Mucosa of descending colon (tissue), 3 donors: ENCODE measurements at regions not wholly inside any gene's neighbourhood (a gene's known extent, or its start where the extent isn't known, plus 50 kb on each side); places are given as distances from the start of the nearest gene placed in this dataset.

Experiments used
- ATAC-seq: fragments of 200-7000 bp; cut with Tn5 transposase; one replicate; pipeline ENCODE4 v1.9.1; 2020; ENCODE audit warnings: mild to moderate bottlenecking, moderate library complexity
- DNase-seq, 3 donors: peaks; one replicate each; pipeline ENCODE4 v3.0.0-alpha.2; 2020
- H3K36me3 ChIP-seq: fragments of 200-600 bp; one replicate; pipeline ENCODE4 v1.8.0; 2021; ENCODE audit warnings: low read depth, mild to moderate bottlenecking
- H3K4me1 ChIP-seq: fragments of 200-600 bp; one replicate; pipeline ENCODE4 v1.8.0; 2021; ENCODE audit warnings: low read depth, mild to moderate bottlenecking
- H3K4me3 ChIP-seq: fragments of 200-600 bp; one replicate; pipeline ENCODE4 v1.8.0; 2021; ENCODE audit warnings: mild to moderate bottlenecking
- H3K9me3 ChIP-seq: fragments of 200-600 bp; one replicate; pipeline ENCODE4 v1.8.0; 2021; ENCODE audit warnings: mild to moderate bottlenecking
- CTCF ChIP-seq: fragments of 200-600 bp; IDR thresholded peaks from one replicate; pipeline ENCODE4 v1.8.0; 2022; ENCODE audit warnings: antibody characterized with exemption, mild to moderate bottlenecking
- intact Hi-C, 2 donors: fragments of 100-400 bp; cut with DNase I in 1 of 2; cut with micrococcal nuclease in 1 of 2; formaldehyde crosslinking; loops; one replicate each; pipeline versions ENCODE4 v1.11.0 to v1.11.1; 2022; cut with DNase I, micrococcal nuclease
- donor health status: DM: no; HTN: no; CAD: no; lungs with moderate emphysema.
- donor health status: DM: no; HTN: no; CAD: no.
- donor health status: DM: no; HTN: yes; CAD: no.

GRCh38 chr2:136715146-136715545 lies 50.2 kb upstream of the THSD7B start:
- H3K4me3 ChIP-seq: no peak overlapping the region
- H3K36me3 ChIP-seq: no peaks in the 10 kb centered on the region
- intact Hi-C loops: no loop called here
- no peak for ATAC-seq
- no peaks in the 10 kb centered on the region for H3K9me3 ChIP-seq
- DNase-seq: no peak
- H3K4me1 ChIP-seq: no peaks in the 10 kb centered on the region
- no peak for TF ChIP-seq CTCF

GRCh38 chr2:136714452-136714951 lies 50.8 kb upstream of the THSD7B start:
- no peaks in the 10 kb centered on the region for H3K4me1 ChIP-seq
- H3K36me3 ChIP-seq: no peaks in the 10 kb centered on the region
- H3K9me3 ChIP-seq: no peaks in the 10 kb centered on the region
- DNase-seq (no peak), ATAC-seq (no peak)
- intact Hi-C loops: no loop called here
- H3K4me3 ChIP-seq: no peak overlapping the region
- TF ChIP-seq CTCF: no peak

- ATAC-seq: no peak
- Histone ChIP-seq H3K9me3 (no peaks in the 10 kb centered on the region), H3K4me3 (no peak overlapping the region), H3K36me3 (no peaks in the 10 kb centered on the region), H3K4me1 (no peaks in the 10 kb centered on the region)
- DNase-seq: no peak
- TF ChIP-seq CTCF: no peak
- intact Hi-C loops: no loop called here
Observed at GRCh38 chr2:136713739-136714138, 51.6 kb upstream of the THSD7B start.

- intact Hi-C loops: no loop called here
- no peak for TF ChIP-seq CTCF
- ATAC-seq (no peak), DNase-seq (no peak)
- H3K4me1 ChIP-seq: no peaks in the 10 kb centered on the region
- H3K9me3 ChIP-seq: no peaks in the 10 kb centered on the region
- H3K36me3 ChIP-seq: no peaks in the 10 kb centered on the region
- H3K4me3 ChIP-seq: no peak overlapping the region
Observed at GRCh38 chr2:136705336-136705735, 60.0 kb upstream of the THSD7B start.

GRCh38 chr2:136703214-136703613 lies 62.1 kb upstream of the THSD7B start:
- no peak for ATAC-seq
- intact Hi-C loops: no loop called here
- Histone ChIP-seq H3K36me3 (no peaks in the 10 kb centered on the region), H3K9me3 (no peaks in the 10 kb centered on the region), H3K4me1 (no peaks in the 10 kb centered on the region), H3K4me3 (no peak overlapping the region)
- DNase-seq: no peak
- TF ChIP-seq CTCF: no peak

GRCh38 chr2:136696438-136696837 lies 68.9 kb upstream of the THSD7B start:
- intact Hi-C loops: no loop called here
- Histone ChIP-seq H3K9me3 (no peaks in the 10 kb centered on the region), H3K4me3 (no peak overlapping the region), H3K36me3 (no peaks in the 10 kb centered on the region), H3K4me1 (no peaks in the 10 kb centered on the region)
- no peak for DNase-seq
- no peak for TF ChIP-seq CTCF
- no peak for ATAC-seq
